Stimulated activated CD8-positive, alpha-beta memory T cell treated with anti-CD3 and anti-CD28 coated beads, Interleukin-15, amount 100 ng/mL, for 1 hour (primary cell): ENCODE measurements at regions not wholly inside any gene's neighbourhood (a gene's known extent, or its start where the extent isn't known, plus 50 kb on each side); places are given as distances from the start of the nearest gene placed in this dataset.
"Not testable (repeated sequence)": the region's sequence is repeated elsewhere in the genome, so short reads cannot be mapped to it uniquely, and the experiment has no call there.

Source experiments
- DNase-seq: peaks from one replicate; pipeline ENCODE4 v3.0.0-alpha.2; 2020; ENCODE audit warnings: low read depth

- DNase-seq, result no peak
Measured at GRCh38 chr13:33554919-33555791, 262.8 kb upstream of the RFC3 start.

GRCh38 chr13:33556828-33557227, 261.1 kb upstream of the RFC3 start:
- no peak for DNase-seq

GRCh38 chr13:33560726-33561125, 257.2 kb upstream of the RFC3 start:
- DNase-seq, result no peak

GRCh38 chr13:33561627-33562026, 256.3 kb upstream of the RFC3 start:
- no peak for DNase-seq

- no peak for DNase-seq
Measured at GRCh38 chr13:33571618-33572017, 246.3 kb upstream of the RFC3 start.

- DNase-seq, result not testable (repeated sequence)
Measured at GRCh38 chr13:33572322-33572721, 245.6 kb upstream of the RFC3 start.

GRCh38 chr13:33575378-33575777, 242.6 kb upstream of the RFC3 start:
- no peak for DNase-seq

- no peak for DNase-seq
Measured at GRCh38 chr13:33577007-33577406, 240.9 kb upstream of the RFC3 start.

- DNase-seq, result no peak
Measured at GRCh38 chr13:33578786-33579185, 239.2 kb upstream of the RFC3 start.

- DNase-seq, result no peak
Measured at GRCh38 chr13:33582121-33582520, 235.8 kb upstream of the RFC3 start.

- DNase-seq, result no peak
Measured at GRCh38 chr13:33583398-33583797, 234.6 kb upstream of the RFC3 start.

GRCh38 chr13:33590936-33591335, 227.0 kb upstream of the RFC3 start:
- DNase-seq, result no peak

- no peak for DNase-seq
Measured at GRCh38 chr13:33606692-33607091, 211.3 kb upstream of the RFC3 start.

- DNase-seq, result no peak
Measured at GRCh38 chr13:33610438-33611120, 207.4 kb upstream of the RFC3 start.

- DNase-seq, result no peak
Measured at GRCh38 chr13:33611121-33611805, 206.7 kb upstream of the RFC3 start.

GRCh38 chr13:33612641-33613638, 205.0 kb upstream of the RFC3 start:
- DNase-seq, result no peak

- DNase-seq, result no peak
Measured at GRCh38 chr13:33615436-33615835, 202.5 kb upstream of the RFC3 start.

GRCh38 chr13:33616130-33616529, 201.8 kb upstream of the RFC3 start:
- DNase-seq, result no peak

- no peak for DNase-seq
Measured at GRCh38 chr13:33617055-33617454, 200.9 kb upstream of the RFC3 start.

- no peak for DNase-seq
Measured at GRCh38 chr13:33624253-33624652, 193.7 kb upstream of the RFC3 start.

GRCh38 chr13:33624740-33625139, 193.2 kb upstream of the RFC3 start:
- no peak for DNase-seq

GRCh38 chr13:33626407-33626806, 191.5 kb upstream of the RFC3 start:
- DNase-seq, result no peak
